ENCODE measurements at regions not wholly inside any gene's neighbourhood (a gene's known extent, or its start where the extent isn't known, plus 50 kb on each side); places are given as distances from the start of the nearest gene placed in this dataset.

GRCh38 chr1:172960019-172960418 lies 90.7 kb downstream of the TNFSF18 start:
- no peak for DNase-seq

GRCh38 chr1:172960454-172961208 lies 90.1 kb downstream of the TNFSF18 start:
- no peak for DNase-seq

GRCh38 chr1:172964864-172965263 lies 85.9 kb downstream of the TNFSF18 start:
- DNase-seq, result no peak

GRCh38 chr1:172966844-172967540 lies 83.7 kb downstream of the TNFSF18 start:
- DNase-seq, result no peak

GRCh38 chr1:172967936-172968335 lies 82.8 kb downstream of the TNFSF18 start:
- DNase-seq, result no peak

GRCh38 chr1:172969611-172970010 lies 81.1 kb downstream of the TNFSF18 start:
- DNase-seq, result no peak

- no peak for DNase-seq
Measured at GRCh38 chr1:172970186-172970585, 80.6 kb downstream of the TNFSF18 start.

- DNase-seq, result no peak
Measured at GRCh38 chr1:172971241-172971640, 79.5 kb downstream of the TNFSF18 start.

GRCh38 chr1:172972258-172972657 lies 78.5 kb downstream of the TNFSF18 start:
- DNase-seq, result no peak

- no peak for DNase-seq
Measured at GRCh38 chr1:172973424-172973823, 77.3 kb downstream of the TNFSF18 start.

GRCh38 chr1:172976222-172977041 lies 74.3 kb downstream of the TNFSF18 start:
- DNase-seq, result no peak

- no peak for DNase-seq
Measured at GRCh38 chr1:172977296-172978017, 73.3 kb downstream of the TNFSF18 start.

- no peak for DNase-seq
Measured at GRCh38 chr1:172978595-172978994, 72.1 kb downstream of the TNFSF18 start.

GRCh38 chr1:172979828-172980227 lies 70.9 kb downstream of the TNFSF18 start:
- no peak for DNase-seq

GRCh38 chr1:172980456-172980855 lies 70.3 kb downstream of the TNFSF18 start:
- DNase-seq, result no peak

- no peak for DNase-seq
Measured at GRCh38 chr1:172980971-172981370, 69.8 kb downstream of the TNFSF18 start.

Measured in NCI-H1092 treated with DMSO at 0.1 percent for 48 hours (cell line).